GM21390 (cell line): ENCODE measurements at regions not wholly inside any gene's neighbourhood (a gene's known extent, or its start where the extent isn't known, plus 50 kb on each side); places are given as distances from the start of the nearest gene placed in this dataset.
A peak's percentile ranks its signal among the peaks of the same experiment; 100 is the strongest.

Experiments used
- ATAC-seq: cut with Tn5 transposase; IDR thresholded peaks from one replicate; pipeline ENCODE4 v1.9.1; 2021; ENCODE audit not compliant: unreplicated experiment

- no peak for ATAC-seq
Observed at GRCh38 chr4:113849771-113850170, 88.2 kb upstream of the CAMK2D start.

- ATAC-seq: no peak
Observed at GRCh38 chr4:113847710-113848109, 86.2 kb upstream of the CAMK2D start.

GRCh38 chr4:113846433-113846832 is 84.9 kb upstream of the CAMK2D start:
- ATAC-seq: no peak

- no peak for ATAC-seq
Observed at GRCh38 chr4:113845138-113845537, 83.6 kb upstream of the CAMK2D start.

- no peak for ATAC-seq
Observed at GRCh38 chr4:113844369-113844768, 82.8 kb upstream of the CAMK2D start.

GRCh38 chr4:113840861-113841260 is 79.3 kb upstream of the CAMK2D start:
- no peak for ATAC-seq

- ATAC-seq: no peak
Observed at GRCh38 chr4:113838460-113838859, 76.9 kb upstream of the CAMK2D start.

- ATAC-seq: peak; percentile 100
Observed at GRCh38 chr4:113837397-113837796, 75.9 kb upstream of the CAMK2D start.

GRCh38 chr4:113835005-113835404 is 73.5 kb upstream of the CAMK2D start:
- ATAC-seq: no peak

GRCh38 chr4:113834298-113834697 is 72.8 kb upstream of the CAMK2D start:
- no peak for ATAC-seq

GRCh38 chr4:113832803-113833202 is 71.3 kb upstream of the CAMK2D start:
- no peak for ATAC-seq

- ATAC-seq: no peak
Observed at GRCh38 chr4:113831457-113831856, 69.9 kb upstream of the CAMK2D start.

- ATAC-seq: no peak
Observed at GRCh38 chr4:113828702-113829101, 67.2 kb upstream of the CAMK2D start.

GRCh38 chr4:113827285-113827684 is 65.7 kb upstream of the CAMK2D start:
- ATAC-seq: no peak

- no peak for ATAC-seq
Observed at GRCh38 chr4:113826421-113826820, 64.9 kb upstream of the CAMK2D start.

- peak; percentile 68 for ATAC-seq
Observed at GRCh38 chr4:113825272-113825671, 63.7 kb upstream of the CAMK2D start.

- no peak for ATAC-seq
Observed at GRCh38 chr4:113824396-113824795, 62.9 kb upstream of the CAMK2D start.

- ATAC-seq: peak; percentile 65
Observed at GRCh38 chr4:113823291-113823659, 61.7 kb upstream of the CAMK2D start.

GRCh38 chr4:113822555-113823290 is 61.2 kb upstream of the CAMK2D start:
- peak; percentile 73 for ATAC-seq

- no peak for ATAC-seq
Observed at GRCh38 chr4:113821856-113822255, 60.3 kb upstream of the CAMK2D start.

- ATAC-seq: no peak
Observed at GRCh38 chr4:113820108-113820507, 58.6 kb upstream of the CAMK2D start.

GRCh38 chr4:113815826-113816225 is 54.3 kb upstream of the CAMK2D start:
- no peak for ATAC-seq

GRCh38 chr4:113811359-113811758 is 49.8 kb upstream of the CAMK2D start:
- ATAC-seq: no peak
